ENCODE measurements at regions not wholly inside any gene's neighbourhood (a gene's known extent, or its start where the extent isn't known, plus 50 kb on each side); places are given as distances from the start of the nearest gene placed in this dataset.

DNA sequence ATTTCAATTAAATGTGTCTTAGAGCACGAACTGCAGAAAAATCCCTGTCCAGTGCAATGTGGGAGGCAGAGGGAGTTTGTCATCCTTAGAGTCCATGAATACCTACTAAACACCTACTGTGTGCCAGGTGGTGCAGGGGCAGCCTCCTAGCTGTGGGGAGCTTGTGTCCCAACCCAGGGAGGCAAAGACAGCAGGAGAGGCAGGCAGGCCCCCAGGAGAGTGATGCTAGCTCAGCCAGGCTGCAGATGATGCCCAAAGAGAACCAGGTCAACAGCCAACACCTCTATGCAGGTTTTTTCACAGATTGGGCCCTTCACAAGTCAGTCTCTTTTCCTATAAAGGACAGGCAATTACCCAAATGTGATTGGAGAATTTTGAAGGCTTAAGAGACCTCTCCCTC is 108.2 kb upstream of the UQCRFS1 start:
- TF ChIP-seq CEBPB (IDR thresholded peaks at IDR 0.05) (no peak), EP300 (IDR thresholded peaks at IDR 0.05; ENCODE audit: borderline replicate concordance) (no peak), TAF1 (IDR thresholded peaks at IDR 0.05; ENCODE audit: low read depth) (no peak), RAD21 (IDR thresholded peaks at IDR 0.05; ENCODE audit: low read depth) (no peak), YY1 (IDR thresholded peaks at IDR 0.05; ENCODE audit: low read depth) (no peak), TEAD4 (IDR thresholded peaks at IDR 0.05) (no peak), TCF12 (IDR thresholded peaks at IDR 0.05; ENCODE audit: low read depth) (no peak), ZBTB7A (IDR thresholded peaks at IDR 0.05; ENCODE audit: low read depth) (no peak), CREB1 (IDR thresholded peaks at IDR 0.05; ENCODE audit: low read depth) (no peak)
- TF ChIP-seq, protein P1, sequence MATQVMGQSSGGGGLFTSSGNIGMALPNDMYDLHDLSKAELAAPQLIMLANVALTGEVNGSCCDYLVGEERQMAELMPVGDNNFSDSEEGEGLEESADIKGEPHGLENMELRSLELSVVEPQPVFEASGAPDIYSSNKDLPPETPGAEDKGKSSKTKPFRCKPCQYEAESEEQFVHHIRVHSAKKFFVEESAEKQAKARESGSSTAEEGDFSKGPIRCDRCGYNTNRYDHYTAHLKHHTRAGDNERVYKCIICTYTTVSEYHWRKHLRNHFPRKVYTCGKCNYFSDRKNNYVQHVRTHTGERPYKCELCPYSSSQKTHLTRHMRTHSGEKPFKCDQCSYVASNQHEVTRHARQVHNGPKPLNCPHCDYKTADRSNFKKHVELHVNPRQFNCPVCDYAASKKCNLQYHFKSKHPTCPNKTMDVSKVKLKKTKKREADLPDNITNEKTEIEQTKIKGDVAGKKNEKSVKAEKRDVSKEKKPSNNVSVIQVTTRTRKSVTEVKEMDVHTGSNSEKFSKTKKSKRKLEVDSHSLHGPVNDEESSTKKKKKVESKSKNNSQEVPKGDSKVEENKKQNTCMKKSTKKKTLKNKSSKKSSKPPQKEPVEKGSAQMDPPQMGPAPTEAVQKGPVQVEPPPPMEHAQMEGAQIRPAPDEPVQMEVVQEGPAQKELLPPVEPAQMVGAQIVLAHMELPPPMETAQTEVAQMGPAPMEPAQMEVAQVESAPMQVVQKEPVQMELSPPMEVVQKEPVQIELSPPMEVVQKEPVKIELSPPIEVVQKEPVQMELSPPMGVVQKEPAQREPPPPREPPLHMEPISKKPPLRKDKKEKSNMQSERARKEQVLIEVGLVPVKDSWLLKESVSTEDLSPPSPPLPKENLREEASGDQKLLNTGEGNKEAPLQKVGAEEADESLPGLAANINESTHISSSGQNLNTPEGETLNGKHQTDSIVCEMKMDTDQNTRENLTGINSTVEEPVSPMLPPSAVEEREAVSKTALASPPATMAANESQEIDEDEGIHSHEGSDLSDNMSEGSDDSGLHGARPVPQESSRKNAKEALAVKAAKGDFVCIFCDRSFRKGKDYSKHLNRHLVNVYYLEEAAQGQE (IDR thresholded peaks at IDR 0.05; ENCODE audit: low read depth): no peak
- TF ChIP-seq, protein P2, sequence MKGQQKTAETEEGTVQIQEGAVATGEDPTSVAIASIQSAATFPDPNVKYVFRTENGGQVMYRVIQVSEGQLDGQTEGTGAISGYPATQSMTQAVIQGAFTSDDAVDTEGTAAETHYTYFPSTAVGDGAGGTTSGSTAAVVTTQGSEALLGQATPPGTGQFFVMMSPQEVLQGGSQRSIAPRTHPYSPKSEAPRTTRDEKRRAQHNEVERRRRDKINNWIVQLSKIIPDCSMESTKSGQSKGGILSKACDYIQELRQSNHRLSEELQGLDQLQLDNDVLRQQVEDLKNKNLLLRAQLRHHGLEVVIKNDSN (IDR thresholded peaks at IDR 0.05): no peak
- TF ChIP-seq, protein P3, sequence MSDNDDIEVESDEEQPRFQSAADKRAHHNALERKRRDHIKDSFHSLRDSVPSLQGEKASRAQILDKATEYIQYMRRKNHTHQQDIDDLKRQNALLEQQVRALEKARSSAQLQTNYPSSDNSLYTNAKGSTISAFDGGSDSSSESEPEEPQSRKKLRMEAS (IDR thresholded peaks at IDR 0.05): no peak
